ENCODE measurements at regions not wholly inside any gene's neighbourhood (a gene's known extent, or its start where the extent isn't known, plus 50 kb on each side); places are given as distances from the start of the nearest gene placed in this dataset.

GRCh38 chr2:196361606-196362326, 190.4 kb upstream of the STK17B start:
- Histone ChIP-seq H3K9me3 (ENCODE audit: control insufficient read depth, low read length) (no peaks in the 10 kb centered on the region), H3K36me3 (ENCODE audit: control insufficient read depth in 1 of 2, insufficient read depth in 2 of 2, low read length in 1 of 2) (no peaks in the 10 kb centered on the region), H3K27me3 (ENCODE audit: control insufficient read depth in 1 of 2, insufficient read depth in 2 of 2, low read length in 1 of 2) (peaks cover 0 to 2% of the 10 kb centered on the region in 2 donors), H3K4me1 (ENCODE audit: control insufficient read depth in 1 of 2, insufficient read depth in 2 of 2, low read length in 2 of 2) (no peaks in the 10 kb centered on the region), H3K27ac (ENCODE audit: low read depth in 1 of 2, low read length in 2 of 2) (no peak overlapping the region), H3K4me3 (ENCODE audit: low read length in 2 of 2) (no peak overlapping the region)
- DNase-seq, result no peak
- intact Hi-C loops (cut with DNase I), result no loop called here
- ATAC-seq (ENCODE audit: low FRiP score), result no peak
- 59 to 60% methylated on average over 7 of the region's 7 CpGs for WGBS, 2 donors

GRCh38 chr2:196362973-196363549, 191.7 kb upstream of the STK17B start:
- intact Hi-C loops (cut with DNase I), result no loop called here
- Histone ChIP-seq H3K4me1 (ENCODE audit: control insufficient read depth in 1 of 2, insufficient read depth in 2 of 2, low read length in 2 of 2) (no peaks in the 10 kb centered on the region), H3K27me3 (ENCODE audit: control insufficient read depth in 1 of 2, insufficient read depth in 2 of 2, low read length in 1 of 2) (no peaks in the 10 kb centered on the region), H3K36me3 (ENCODE audit: control insufficient read depth in 1 of 2, insufficient read depth in 2 of 2, low read length in 1 of 2) (no peaks in the 10 kb centered on the region), H3K4me3 (ENCODE audit: low read length in 2 of 2) (no peak overlapping the region), H3K27ac (ENCODE audit: low read depth in 1 of 2, low read length in 2 of 2) (no peak overlapping the region), H3K9me3 (ENCODE audit: control insufficient read depth, low read length) (no peaks in the 10 kb centered on the region)
- DNase-seq (no peak), ATAC-seq (ENCODE audit: low FRiP score) (no peak)
- 96 to 98% methylated on average over 2 of the region's 2 CpGs for WGBS, 2 donors

GRCh38 chr2:196365145-196365544, 193.8 kb upstream of the STK17B start:
- Histone ChIP-seq H3K36me3 (ENCODE audit: control insufficient read depth in 1 of 2, insufficient read depth in 2 of 2, low read length in 1 of 2) (no peaks in the 10 kb centered on the region), H3K4me1 (ENCODE audit: control insufficient read depth in 1 of 2, insufficient read depth in 2 of 2, low read length in 2 of 2) (no peaks in the 10 kb centered on the region), H3K9me3 (ENCODE audit: control insufficient read depth, low read length) (peaks cover 2% of the 10 kb centered on the region), H3K27ac (ENCODE audit: low read depth in 1 of 2, low read length in 2 of 2) (no peak overlapping the region), H3K4me3 (ENCODE audit: low read length in 2 of 2) (no peak overlapping the region), H3K27me3 (ENCODE audit: control insufficient read depth in 1 of 2, insufficient read depth in 2 of 2, low read length in 1 of 2) (no peaks in the 10 kb centered on the region)
- intact Hi-C loops (cut with DNase I), result no loop called here
- ATAC-seq (ENCODE audit: low FRiP score), result no peak
- no peak for DNase-seq
- 84 to 90% methylated on average over 3 of the region's 3 CpGs for WGBS, 2 donors

DNA sequence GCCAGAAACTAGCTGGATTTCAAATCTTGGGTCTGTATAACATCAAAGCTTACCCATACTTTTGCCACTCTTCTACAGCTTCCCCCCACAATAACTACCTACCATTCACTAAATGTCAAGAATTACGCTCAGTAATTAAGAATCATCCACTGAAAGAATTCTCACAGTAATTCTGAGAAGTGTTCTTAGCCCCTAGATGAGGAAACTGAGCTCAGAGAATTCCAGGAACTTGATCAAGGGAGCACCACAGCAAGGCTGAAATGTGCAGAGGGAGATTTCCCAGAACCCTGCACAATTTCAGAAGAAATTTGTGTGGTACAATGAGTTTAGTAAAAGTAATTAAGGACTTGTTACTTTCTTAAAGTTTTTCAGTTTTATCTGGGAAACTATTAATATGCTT, 194.5 kb upstream of the STK17B start:
- H3K4me3 ChIP-seq (ENCODE audit: low read length in 2 of 2), result no peak overlapping the region
- no peak for ATAC-seq (ENCODE audit: low FRiP score)
- no peaks in the 10 kb centered on the region for H3K27me3 ChIP-seq (ENCODE audit: control insufficient read depth in 1 of 2, insufficient read depth in 2 of 2, low read length in 1 of 2)
- H3K36me3 ChIP-seq (ENCODE audit: control insufficient read depth in 1 of 2, insufficient read depth in 2 of 2, low read length in 1 of 2), result no peaks in the 10 kb centered on the region
- H3K4me1 ChIP-seq (ENCODE audit: control insufficient read depth in 1 of 2, insufficient read depth in 2 of 2, low read length in 2 of 2), result no peaks in the 10 kb centered on the region
- 96 to 97% methylated on average over 1 of the region's 1 CpG for WGBS, 2 donors
- H3K9me3 ChIP-seq (ENCODE audit: control insufficient read depth, low read length), result peaks cover 2% of the 10 kb centered on the region
- no peak for DNase-seq
- no peak overlapping the region for H3K27ac ChIP-seq (ENCODE audit: low read depth in 1 of 2, low read length in 2 of 2)
- intact Hi-C loops (cut with DNase I), result no loop called here

- no peak for ATAC-seq (ENCODE audit: low FRiP score)
- 97 to 100% methylated on average over 4 of the region's 4 CpGs for WGBS, 2 donors
Observed at GRCh38 chr2:196367633-196368032, 196.3 kb upstream of the STK17B start.

GRCh38 chr2:196368546-196369225, 197.3 kb upstream of the STK17B start:
- peaks cover 2% of the 10 kb centered on the region for H3K9me3 ChIP-seq (ENCODE audit: control insufficient read depth, low read length)
- ATAC-seq (ENCODE audit: low FRiP score) (no peak), DNase-seq (no peak)
- H3K27me3 ChIP-seq (ENCODE audit: control insufficient read depth in 1 of 2, insufficient read depth in 2 of 2, low read length in 1 of 2), result no peaks in the 10 kb centered on the region
- intact Hi-C loops (cut with DNase I), result no loop called here
- H3K4me1 ChIP-seq (ENCODE audit: control insufficient read depth in 1 of 2, insufficient read depth in 2 of 2, low read length in 2 of 2), result peaks cover 0 to 3% of the 10 kb centered on the region in 2 donors
- H3K27ac ChIP-seq (ENCODE audit: low read depth in 1 of 2, low read length in 2 of 2), result no peak overlapping the region
- H3K4me3 ChIP-seq (ENCODE audit: low read length in 2 of 2), result no peak overlapping the region
- no peaks in the 10 kb centered on the region for H3K36me3 ChIP-seq (ENCODE audit: control insufficient read depth in 1 of 2, insufficient read depth in 2 of 2, low read length in 1 of 2)
- 97 to 98% methylated on average over 2 of the region's 2 CpGs for WGBS, 2 donors

More at GRCh38 chr2:196367633-196368032, 196.3 kb upstream of the STK17B start:
- Histone ChIP-seq H3K9me3 (ENCODE audit: control insufficient read depth, low read length) (peaks cover 2% of the 10 kb centered on the region), H3K4me3 (ENCODE audit: low read length in 2 of 2) (no peak overlapping the region), H3K27ac (ENCODE audit: low read depth in 1 of 2, low read length in 2 of 2) (no peak overlapping the region), H3K27me3 (ENCODE audit: control insufficient read depth in 1 of 2, insufficient read depth in 2 of 2, low read length in 1 of 2) (no peaks in the 10 kb centered on the region), H3K36me3 (ENCODE audit: control insufficient read depth in 1 of 2, insufficient read depth in 2 of 2, low read length in 1 of 2) (no peaks in the 10 kb centered on the region), H3K4me1 (ENCODE audit: control insufficient read depth in 1 of 2, insufficient read depth in 2 of 2, low read length in 2 of 2) (no peaks in the 10 kb centered on the region)
- no peak for DNase-seq
- intact Hi-C loops (cut with DNase I), result no loop called here

DNA sequence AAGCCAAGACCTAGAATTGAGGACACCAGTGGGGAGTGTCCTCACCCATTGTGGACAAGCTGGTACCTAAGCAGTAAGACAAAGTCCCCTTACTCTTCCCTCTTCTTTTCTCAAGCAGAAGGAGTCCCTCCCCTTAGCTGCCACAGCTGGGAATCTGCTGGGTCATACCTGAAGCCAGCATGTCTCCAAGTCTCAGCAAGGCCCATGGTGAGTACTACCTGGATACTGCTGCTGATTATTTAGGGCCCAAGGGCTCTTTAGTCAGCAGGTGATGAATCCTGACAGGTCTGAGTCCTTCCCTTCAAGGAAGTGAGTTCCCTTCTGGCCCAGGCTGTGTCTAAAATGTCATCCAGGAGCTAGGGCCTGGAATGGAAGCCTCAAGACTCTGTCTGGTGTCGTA, 198.6 kb upstream of the STK17B start:
- intact Hi-C loops (cut with DNase I), result no loop called here
- H3K9me3 ChIP-seq (ENCODE audit: control insufficient read depth, low read length), result peaks cover 2% of the 10 kb centered on the region
- ATAC-seq (ENCODE audit: low FRiP score) (no peak), DNase-seq (no peak)
- WGBS, 2 donors, result 97 to 100% methylated on average over 1 of the region's 1 CpG
- no peak overlapping the region for H3K4me3 ChIP-seq (ENCODE audit: low read length in 2 of 2)
- H3K36me3 ChIP-seq (ENCODE audit: control insufficient read depth in 1 of 2, insufficient read depth in 2 of 2, low read length in 1 of 2), result no peaks in the 10 kb centered on the region
- peaks cover 0 to 3% of the 10 kb centered on the region in 2 donors for H3K4me1 ChIP-seq (ENCODE audit: control insufficient read depth in 1 of 2, insufficient read depth in 2 of 2, low read length in 2 of 2)
- H3K27ac ChIP-seq (ENCODE audit: low read depth in 1 of 2, low read length in 2 of 2), result no peak overlapping the region
- no peaks in the 10 kb centered on the region for H3K27me3 ChIP-seq (ENCODE audit: control insufficient read depth in 1 of 2, insufficient read depth in 2 of 2, low read length in 1 of 2)

GRCh38 chr2:196370381-196370780, 199.0 kb upstream of the STK17B start:
- no peak for DNase-seq
- Histone ChIP-seq H3K9me3 (ENCODE audit: control insufficient read depth, low read length) (peaks cover 2% of the 10 kb centered on the region), H3K27me3 (ENCODE audit: control insufficient read depth in 1 of 2, insufficient read depth in 2 of 2, low read length in 1 of 2) (no peaks in the 10 kb centered on the region), H3K4me1 (ENCODE audit: control insufficient read depth in 1 of 2, insufficient read depth in 2 of 2, low read length in 2 of 2) (peaks cover 0 to 3% of the 10 kb centered on the region in 2 donors), H3K4me3 (ENCODE audit: low read length in 2 of 2) (no peak overlapping the region), H3K36me3 (ENCODE audit: control insufficient read depth in 1 of 2, insufficient read depth in 2 of 2, low read length in 1 of 2) (no peaks in the 10 kb centered on the region), H3K27ac (ENCODE audit: low read depth in 1 of 2, low read length in 2 of 2) (no peak overlapping the region)
- ATAC-seq (ENCODE audit: low FRiP score), result no peak
- intact Hi-C loops (cut with DNase I), result no loop called here
- 98 to 100% methylated on average over 1 of the region's 1 CpG for WGBS, 2 donors
